GM12872 (cell line): ENCODE measurements at regions not wholly inside any gene's neighbourhood (a gene's known extent, or its start where the extent isn't known, plus 50 kb on each side); places are given as distances from the start of the nearest gene placed in this dataset.

ENCODE experiments used
- CTCF ChIP-seq: IDR thresholded peaks from 3 replicates; pipeline ENCODE4 v1.5.1; 2011; ENCODE audit warnings: low read depth, mild to moderate bottlenecking, low read length, moderate library complexity; ENCODE audit not compliant: insufficient read depth

- TF ChIP-seq CTCF: no peak
These were observed 773.2 kb upstream of the LRRC4C start for GRCh38 chr11:42232673-42233072.

GRCh38 chr11:42234451-42234951 is 775.0 kb upstream of the LRRC4C start:
- no peak for TF ChIP-seq CTCF

- TF ChIP-seq CTCF: no peak
These were observed 778.3 kb upstream of the LRRC4C start for GRCh38 chr11:42237701-42238235.

- no peak for TF ChIP-seq CTCF
These were observed 779.7 kb upstream of the LRRC4C start for GRCh38 chr11:42239188-42239587.

GRCh38 chr11:42243385-42243784 is 783.9 kb upstream of the LRRC4C start:
- TF ChIP-seq CTCF: no peak

GRCh38 chr11:42244376-42244775 is 784.9 kb upstream of the LRRC4C start:
- no peak for TF ChIP-seq CTCF

GRCh38 chr11:42249401-42249800 is 789.9 kb upstream of the LRRC4C start:
- no peak for TF ChIP-seq CTCF

GRCh38 chr11:42249956-42250355 is 790.5 kb upstream of the LRRC4C start:
- TF ChIP-seq CTCF: no peak
